Upper lobe of left lung (tissue), 4 donors: ENCODE measurements at regions not wholly inside any gene's neighbourhood (a gene's known extent, or its start where the extent isn't known, plus 50 kb on each side); places are given as distances from the start of the nearest gene placed in this dataset.
"Not testable (repeated sequence)": the region's sequence is repeated elsewhere in the genome, so short reads cannot be mapped to it uniquely, and the experiment has no call there.

Source experiments
- POLR2A ChIP-seq, 4 donors: fragments of 450-650 bp; IDR thresholded peaks; one replicate each; pipeline ENCODE4 v1.5.1; 2016 to 2017; ENCODE audit warnings: antibody characterized with exemption in 4 of 4, mild to moderate bottlenecking in 2 of 4
- POLR2AphosphoS5 ChIP-seq, 2 donors: sonication (generic); formaldehyde crosslinking; IDR thresholded peaks; one replicate each; pipeline ENCODE4 v1.5.1; 2017; ENCODE audit warnings: antibody characterized with exemption in 2 of 2
- TF ChIP-seq, protein P1 (sequence below), 6 experiments: fragments of 450-650 bp in 4 of 6; fragments of 200-600 bp in 2 of 6; sonication (generic) in 2 of 6; IDR thresholded peaks; one replicate each; pipeline ENCODE4 v1.5.1; 2016 to 2019; ENCODE audit warnings: antibody characterized with exemption in 6 of 6

DNA sequence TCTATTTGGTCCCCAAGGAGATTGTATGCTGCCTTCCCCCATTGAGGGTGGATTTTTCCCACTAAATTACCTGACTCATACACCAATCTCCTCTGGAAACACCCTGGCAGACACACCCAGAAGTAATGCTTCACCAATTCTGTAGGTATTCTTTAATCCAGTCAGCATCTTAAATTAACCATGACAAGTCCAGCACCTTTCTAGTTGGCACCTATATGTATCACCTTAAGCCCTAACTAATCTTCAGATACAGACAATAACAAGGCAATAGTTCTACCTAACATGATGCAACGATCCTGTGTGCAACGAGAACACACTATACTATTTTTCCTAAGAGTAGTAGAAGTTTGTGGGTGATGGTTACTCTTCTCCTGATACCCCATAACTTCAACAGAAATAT, 473.3 kb upstream of the NPAP1 start:
- not testable (repeated sequence) for TF ChIP-seq POLR2A, POLR2AphosphoS5 (IDR thresholded peaks at IDR 0.05)
- TF ChIP-seq, protein P1, sequence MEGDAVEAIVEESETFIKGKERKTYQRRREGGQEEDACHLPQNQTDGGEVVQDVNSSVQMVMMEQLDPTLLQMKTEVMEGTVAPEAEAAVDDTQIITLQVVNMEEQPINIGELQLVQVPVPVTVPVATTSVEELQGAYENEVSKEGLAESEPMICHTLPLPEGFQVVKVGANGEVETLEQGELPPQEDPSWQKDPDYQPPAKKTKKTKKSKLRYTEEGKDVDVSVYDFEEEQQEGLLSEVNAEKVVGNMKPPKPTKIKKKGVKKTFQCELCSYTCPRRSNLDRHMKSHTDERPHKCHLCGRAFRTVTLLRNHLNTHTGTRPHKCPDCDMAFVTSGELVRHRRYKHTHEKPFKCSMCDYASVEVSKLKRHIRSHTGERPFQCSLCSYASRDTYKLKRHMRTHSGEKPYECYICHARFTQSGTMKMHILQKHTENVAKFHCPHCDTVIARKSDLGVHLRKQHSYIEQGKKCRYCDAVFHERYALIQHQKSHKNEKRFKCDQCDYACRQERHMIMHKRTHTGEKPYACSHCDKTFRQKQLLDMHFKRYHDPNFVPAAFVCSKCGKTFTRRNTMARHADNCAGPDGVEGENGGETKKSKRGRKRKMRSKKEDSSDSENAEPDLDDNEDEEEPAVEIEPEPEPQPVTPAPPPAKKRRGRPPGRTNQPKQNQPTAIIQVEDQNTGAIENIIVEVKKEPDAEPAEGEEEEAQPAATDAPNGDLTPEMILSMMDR (IDR thresholded peaks at IDR 0.05), result not testable (repeated sequence)
